Iris pigment epithelial cell (primary cell): ENCODE measurements at regions not wholly inside any gene's neighbourhood (a gene's known extent, or its start where the extent isn't known, plus 50 kb on each side); places are given as distances from the start of the nearest gene placed in this dataset.
"Not testable (repeated sequence)": the region's sequence is repeated elsewhere in the genome, so short reads cannot be mapped to it uniquely, and the experiment has no call there.

Experiments used
- DNase-seq: peaks from one replicate; pipeline ENCODE4 v3.0.0-alpha.2; 2011; ENCODE audit warnings: low read depth

DNA sequence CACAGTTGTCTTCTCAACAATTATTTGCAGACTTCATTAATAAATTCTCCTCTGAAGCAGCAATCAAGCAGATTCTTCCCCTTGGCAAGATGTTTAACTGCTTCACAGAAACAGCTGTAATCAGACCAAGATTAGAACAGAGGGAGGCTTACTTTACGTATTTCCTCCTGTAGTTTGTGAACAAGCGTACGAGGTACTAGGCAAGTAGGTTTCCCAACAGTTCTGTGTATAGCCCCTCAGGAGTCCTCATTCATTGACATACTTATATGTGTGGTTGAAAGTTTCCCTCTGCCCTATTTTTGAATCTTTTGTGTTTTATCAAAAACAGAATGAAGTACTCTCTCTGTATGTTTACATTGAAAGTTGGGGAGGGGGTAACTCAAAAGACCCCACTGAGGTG, 128.0 kb downstream of the SPATA31D1 start:
- DNase-seq = no peak

DNA sequence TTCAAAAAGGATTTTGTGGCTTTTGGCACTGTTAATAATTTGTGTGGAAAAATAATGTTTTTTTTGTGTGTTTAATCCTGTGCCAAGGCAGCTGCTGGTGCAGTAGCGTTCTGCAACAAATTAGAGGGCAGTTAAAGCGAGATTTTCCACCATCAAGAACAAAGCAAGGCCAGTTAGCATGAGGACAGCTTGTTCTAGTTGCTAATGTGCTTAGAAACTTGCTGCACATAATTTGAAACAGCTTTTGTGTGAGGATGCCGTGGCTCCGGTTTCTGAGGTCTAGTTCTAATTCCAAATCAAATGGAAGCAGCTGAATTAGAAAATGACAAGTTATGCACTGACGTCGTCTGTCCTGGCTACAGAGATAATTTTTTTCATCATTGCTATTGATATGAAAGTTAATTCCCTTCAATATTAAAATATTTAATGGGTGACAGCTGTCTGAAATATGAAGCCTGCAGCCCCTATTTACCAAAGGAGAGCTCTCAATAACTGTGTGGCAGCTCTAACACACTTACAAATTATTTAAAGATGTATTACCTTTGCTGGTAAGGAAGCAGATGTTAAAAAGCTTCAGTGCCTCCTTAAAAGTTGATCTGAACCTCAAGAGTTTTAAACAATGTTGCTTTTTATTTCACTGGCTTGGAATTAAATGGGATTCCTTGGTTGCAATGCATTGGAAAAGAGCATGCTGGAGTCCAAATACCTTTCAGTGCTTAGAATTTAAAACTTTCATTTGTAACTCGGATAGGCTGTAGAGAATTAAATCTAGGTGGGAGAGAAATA, 128.6 kb downstream of the SPATA31D1 start:
- no peak for DNase-seq

DNA sequence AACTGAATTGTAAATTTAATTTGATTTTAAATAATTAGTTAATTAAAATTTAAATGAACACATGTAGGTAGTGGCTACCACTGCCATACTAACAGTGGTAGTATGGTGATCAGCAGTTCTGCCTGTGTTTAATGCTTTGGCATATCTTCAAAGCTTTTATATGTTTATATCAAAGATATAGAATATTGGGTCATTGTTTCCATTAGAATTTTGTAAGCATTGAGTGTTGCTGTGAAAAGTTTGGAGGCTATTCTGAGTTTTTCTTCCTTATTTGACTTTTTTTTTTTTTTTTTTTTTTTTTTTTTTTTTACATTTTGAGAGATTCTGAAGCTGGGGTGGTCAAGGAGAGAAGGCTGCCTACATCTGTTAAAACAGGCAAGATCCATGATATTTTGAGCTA, 134.2 kb downstream of the SPATA31D1 start:
- no peak for DNase-seq

DNA sequence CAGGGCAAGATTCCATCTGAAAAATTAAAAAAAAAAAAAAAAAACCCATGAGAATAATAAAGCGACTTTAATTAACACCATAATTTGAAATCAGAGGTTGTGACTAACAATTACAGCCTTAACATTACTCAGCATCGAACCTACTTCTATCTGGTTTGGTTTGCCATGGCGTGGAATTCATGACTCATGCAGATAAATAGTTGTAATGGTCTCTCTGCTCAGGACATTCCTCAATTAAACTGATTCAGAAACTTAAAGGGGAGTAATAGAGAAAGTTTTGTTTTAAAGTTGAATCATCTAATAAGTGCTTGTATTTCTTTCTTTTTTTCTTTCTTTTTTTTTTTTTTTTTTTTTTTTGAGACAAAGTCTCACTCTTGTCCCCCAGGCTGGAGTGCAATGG, 135.5 kb downstream of the SPATA31D1 start:
- DNase-seq = peak; percentile 85

DNA sequence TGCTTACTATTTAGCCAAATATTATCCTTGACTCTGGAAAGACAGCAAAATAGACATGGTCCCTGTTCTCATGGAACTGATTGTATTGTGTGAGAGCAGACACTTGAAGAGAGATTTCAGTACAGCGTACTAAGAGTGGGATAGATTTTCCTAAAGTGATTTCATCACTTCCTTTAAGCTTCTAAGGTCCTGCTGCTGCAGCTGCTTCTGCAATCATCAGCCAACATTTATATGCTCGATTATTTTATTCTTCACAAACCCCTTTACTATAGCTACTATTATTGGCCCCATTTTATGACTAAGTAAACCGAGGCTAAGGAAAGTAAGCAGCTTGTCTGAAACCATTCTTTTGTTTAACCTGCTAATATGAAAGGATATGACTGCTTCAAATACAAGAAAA, 137.7 kb downstream of the SPATA31D1 start:
- no peak for DNase-seq

DNA sequence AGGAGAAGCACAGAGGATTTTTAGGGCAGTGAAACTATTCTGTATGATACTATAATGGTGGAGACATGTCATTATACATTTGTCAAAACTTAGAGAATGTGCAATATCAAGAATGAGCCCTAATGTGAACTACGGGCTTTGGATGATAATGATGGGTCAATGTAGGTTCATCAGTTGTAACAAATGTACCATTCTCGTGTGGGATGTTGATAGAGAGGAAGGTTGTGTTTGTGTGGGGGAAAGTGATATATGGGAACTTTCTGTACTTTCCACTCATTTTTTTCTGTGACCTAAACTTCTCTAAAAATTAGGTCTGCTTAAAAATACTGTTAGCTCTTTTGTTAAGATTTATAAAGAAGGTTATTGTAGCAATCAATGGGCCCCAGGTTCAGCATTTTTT, 138.9 kb downstream of the SPATA31D1 start:
- no peak for DNase-seq

DNA sequence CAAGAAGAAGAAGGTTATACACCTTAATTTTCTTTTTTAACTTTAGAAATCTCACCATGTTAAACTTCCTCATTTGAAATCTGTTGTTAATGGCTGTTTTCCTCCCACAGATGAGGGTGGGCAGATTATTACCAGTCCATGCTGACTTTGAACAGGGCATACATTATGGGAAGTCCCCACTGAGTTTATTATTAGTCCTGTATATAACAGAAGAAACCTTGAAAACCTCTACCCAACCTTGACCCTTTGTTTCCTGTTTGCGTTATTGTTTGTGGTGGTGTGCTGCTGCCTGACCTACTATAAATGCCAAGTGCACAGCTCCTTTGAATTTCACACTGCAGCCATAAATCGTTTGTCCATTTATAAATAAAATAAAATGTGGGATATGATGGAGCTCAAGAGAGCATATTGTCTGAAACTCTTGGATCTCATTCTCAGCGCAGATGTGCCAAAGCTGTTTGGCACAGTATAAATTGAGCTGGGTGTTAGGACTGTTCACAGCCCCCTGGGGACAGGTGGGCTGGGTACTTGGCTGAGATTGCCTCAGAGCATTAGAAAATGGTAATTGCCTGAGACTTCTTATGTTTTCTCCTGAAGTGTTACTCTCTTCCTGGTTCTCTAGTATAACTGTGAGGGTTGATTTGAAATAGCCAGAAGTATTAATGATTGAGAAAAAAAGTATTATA, 139.6 kb downstream of the SPATA31D1 start:
- DNase-seq = no peak

DNA sequence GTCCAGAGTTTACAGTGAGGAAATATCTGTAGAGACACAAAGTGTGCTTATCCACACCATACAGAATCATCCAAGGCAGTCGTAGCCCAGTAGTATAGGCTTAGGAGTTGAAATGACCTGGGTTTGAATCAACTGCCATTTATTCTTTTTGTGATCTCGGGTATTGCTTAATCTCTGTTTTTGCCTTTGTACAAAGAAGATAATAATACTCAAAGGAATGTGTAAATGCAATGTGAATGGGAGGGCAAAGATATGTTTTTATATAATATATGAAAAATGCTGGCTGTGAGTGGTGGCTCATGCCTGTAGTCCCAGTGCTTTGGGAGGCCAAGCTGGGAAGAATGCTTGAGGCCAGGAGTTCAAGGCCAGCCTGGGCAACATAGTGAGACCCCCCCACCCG, 141.1 kb downstream of the SPATA31D1 start:
- DNase-seq = peak; percentile 45

DNA sequence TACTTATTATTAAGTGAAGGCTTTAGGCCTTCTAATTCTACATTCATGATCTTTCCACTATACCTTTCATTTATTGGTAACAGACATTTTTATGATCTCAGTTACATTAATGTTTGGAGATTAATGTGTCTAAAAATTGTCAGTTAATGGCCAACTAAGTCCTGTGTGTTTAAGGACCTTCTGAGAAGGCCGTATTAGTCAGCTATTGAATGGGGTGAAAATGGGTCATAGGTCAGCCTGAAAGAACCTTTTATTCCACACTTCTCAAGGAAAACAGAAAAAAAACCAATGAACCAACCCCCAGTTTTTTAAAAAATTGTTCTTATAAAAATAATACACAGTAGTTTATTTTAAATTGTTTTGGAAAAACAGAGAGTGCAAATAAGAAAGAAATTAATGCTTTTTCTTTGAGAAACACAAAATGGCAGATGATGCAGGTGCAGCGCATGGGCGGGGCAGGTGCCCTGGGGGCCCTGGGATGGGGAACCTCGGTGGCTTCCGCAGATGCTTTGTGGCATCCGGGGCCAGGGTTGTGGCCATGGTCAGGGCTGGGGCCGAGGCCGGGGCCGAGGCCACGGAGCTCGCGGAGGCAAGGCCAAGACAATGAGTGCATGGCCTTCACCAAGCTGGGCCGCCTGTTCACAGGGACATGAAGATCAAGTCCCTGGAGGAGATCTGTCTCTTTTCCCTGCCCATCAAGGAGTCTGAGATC, 141.9 kb downstream of the SPATA31D1 start:
- DNase-seq = no peak

DNA sequence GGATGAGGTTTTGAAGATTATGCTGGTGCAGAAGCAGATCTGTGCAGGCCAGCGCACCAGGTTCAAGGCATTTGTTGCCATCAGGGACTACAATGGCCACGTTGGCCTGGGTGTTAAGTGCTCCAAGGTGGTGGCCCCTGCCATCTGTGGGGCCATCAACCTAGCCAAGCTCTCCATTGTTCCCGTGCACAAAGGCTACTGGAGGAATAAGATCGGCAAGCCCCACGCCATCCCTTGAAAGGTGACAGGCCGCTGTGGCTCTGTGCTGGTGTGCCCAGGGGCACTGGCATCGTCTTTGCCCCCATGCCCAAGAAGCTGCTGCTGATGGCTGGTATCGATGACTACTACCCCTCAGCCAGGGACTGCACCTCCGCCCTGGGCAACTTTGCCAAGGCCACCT, 142.5 kb downstream of the SPATA31D1 start:
- DNase-seq = no peak

DNA sequence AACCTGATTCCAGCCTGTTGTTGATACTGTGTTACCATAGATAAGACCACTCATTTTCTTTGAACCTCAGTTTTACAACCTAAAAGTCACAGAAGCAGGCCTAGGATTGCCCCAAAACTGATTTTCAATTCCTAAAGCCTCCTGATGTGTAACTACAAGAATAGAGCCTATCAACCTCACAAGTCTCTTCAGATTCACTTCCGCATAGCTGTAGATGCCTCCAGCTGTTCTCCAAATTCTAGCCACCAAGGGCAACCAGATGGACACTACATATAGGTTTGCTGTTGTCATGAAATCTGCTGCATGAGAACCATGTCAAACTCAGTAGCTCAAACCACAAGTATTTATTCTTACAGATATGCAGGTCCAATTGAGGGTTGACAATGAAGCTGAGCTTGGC, 143.5 kb downstream of the SPATA31D1 start:
- no peak for DNase-seq

DNA sequence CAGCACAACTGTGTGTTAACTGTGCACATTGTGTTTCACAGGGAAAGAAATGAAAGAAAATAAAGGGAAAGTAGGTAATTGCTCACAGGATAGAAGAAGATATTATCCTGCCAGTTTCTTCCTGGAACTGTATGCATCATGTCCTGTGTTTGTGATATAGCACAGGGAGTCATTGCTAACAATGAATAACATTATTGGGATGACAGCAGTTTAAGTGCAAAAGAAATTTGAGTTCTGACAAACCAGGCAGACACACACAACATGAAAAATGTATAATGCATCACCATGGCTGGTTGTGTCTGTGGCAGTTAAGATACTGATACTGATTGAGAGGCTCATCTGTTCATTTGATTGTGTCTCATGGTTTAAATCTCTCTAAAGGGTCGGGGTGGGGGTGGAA, 145.4 kb downstream of the SPATA31D1 start:
- DNase-seq = peak; percentile 26

DNA sequence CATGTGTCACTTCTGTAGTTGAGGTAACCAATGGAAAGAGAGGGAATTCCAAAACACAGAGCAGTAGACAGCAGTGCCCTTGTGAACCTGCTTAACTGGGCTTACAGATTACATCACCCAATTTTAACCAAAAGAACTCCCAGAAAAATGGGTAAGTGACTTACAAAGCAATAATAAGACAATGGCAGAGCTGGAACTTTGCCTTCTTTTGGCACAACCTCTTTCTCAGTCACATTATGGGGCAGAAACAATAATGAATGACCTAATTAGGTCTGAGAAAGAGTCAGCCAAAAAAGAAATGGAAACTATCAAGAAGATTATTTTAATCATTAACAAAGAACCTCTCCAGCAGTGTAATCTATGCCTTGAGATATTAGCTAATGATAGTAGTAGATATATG, 146.5 kb downstream of the SPATA31D1 start:
- DNase-seq = no peak

DNA sequence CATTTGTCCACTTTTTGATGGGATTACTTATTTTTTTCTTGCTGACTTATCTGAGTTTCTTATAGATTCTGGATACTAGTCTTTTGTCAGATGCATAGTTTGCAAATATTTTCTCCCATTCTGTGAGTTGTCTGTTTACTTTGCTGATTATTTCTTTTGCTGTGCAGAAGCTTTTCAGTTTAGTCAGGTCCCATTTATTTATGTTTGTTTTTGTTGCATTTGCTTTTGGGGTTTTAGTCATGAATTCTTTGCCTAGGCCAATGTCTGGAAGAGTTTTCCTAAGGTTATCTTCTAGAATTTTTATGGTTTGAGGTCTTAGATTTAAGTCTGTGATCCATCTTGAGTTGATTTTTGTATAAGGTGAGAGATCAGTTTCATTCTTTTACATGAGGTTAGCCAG, 149.5 kb downstream of the SPATA31D1 start:
- not testable (repeated sequence) for DNase-seq

DNA sequence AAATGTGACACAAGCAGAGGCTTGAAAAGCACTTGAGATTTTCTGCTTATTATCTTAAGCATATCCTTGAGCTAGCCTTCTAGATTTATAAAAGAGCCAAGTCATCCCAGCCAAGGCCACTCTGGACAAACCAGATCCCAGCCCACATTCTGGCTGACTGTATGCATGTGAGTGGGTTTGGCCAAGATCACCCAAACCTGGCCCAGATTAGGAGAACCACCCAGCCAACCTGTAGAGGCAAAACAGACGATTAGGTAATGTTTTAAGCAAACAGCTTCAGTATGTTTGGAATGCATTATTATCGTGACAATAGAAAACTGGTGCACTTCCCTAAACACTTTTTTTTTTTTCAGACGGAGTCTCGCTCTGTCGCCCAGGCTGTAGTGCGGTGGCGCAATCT, 151.9 kb downstream of the SPATA31D1 start:
- no peak for DNase-seq

DNA sequence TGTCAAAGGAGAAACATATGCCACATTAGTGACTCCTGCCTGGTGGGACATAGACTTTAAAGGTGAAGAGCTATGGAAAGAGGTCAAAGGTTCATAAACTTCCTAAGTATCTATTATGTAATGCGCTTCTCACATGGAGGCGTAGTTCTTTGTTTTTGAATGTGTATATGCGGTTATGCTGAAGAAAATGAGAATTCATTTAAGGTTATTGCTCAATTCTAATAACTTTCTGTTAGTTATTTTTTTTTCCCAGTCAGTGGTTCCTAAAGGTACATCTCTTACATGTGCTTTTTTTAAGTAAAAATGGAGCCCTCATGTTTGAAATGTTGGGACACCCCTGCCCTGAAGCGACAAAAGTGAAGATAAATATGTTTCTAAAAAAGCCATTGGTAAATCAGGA, 156.2 kb downstream of the SPATA31D1 start:
- no peak for DNase-seq

DNA sequence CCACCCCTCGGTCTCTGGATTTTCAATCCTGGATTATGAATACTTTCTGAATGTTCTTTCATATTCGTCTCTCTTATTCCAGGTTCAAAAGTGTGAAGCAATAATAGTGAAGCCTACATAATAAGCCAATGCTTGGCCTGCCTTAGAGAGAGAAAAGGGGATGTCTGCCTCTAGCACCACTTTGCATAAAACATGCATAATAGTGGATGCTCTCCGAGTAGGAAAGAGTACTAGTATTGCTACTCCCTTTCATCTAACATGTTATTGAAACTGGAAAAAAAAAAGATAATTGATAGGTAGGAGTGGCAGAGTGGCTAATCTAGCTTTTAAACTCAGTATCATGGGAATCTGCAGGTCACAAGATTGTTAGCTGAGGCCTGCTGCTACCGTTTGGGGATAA, 158.1 kb downstream of the SPATA31D1 start:
- no peak for DNase-seq

DNA sequence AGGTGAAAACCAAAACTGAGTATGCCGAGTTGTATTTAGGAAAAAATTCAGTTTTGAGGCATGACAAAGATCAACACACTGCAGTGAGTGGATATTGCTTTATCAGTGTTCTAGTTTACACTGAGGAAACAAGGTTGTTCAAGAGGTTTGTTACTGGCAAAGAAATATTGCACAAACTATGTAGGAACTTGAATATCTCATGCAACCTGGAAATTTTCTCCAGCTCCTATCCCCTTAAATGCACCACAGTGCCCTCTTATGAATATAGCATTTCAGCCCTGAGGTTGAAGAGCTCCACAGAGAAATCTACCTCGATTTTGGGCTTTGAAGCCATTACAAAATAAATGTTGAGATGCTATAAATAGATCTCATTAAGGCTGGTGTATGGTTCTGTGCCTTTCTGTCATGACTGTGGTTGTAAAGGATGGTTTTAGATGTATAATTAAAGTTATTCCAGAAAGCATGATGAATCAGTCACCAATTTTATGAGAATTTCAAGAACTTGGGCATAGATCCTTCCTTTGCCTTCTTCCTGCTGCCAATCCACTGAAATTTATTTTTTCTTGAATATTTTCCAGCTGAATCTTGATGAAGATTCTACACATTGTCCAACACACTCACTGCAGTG, 159.3 kb downstream of the SPATA31D1 start:
- DNase-seq = no peak

DNA sequence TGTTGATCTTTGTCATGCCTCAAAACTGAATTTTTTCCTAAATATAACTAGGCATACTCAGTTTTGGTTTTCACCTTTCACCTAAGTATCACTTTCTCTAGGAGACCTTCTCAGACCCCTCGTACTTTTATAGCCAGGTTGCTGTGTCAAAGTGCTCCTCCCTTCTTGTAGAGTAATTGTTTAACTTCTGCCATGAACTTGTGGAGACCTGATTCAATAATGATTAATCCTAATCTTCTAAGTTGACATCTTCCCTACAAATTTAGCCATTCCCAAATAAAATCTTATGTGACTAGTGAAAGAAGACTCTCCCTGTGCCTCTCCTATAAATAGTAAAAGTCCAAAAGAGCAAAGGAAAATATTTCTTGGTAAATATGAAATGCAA, 159.8 kb downstream of the SPATA31D1 start:
- no peak for DNase-seq

DNA sequence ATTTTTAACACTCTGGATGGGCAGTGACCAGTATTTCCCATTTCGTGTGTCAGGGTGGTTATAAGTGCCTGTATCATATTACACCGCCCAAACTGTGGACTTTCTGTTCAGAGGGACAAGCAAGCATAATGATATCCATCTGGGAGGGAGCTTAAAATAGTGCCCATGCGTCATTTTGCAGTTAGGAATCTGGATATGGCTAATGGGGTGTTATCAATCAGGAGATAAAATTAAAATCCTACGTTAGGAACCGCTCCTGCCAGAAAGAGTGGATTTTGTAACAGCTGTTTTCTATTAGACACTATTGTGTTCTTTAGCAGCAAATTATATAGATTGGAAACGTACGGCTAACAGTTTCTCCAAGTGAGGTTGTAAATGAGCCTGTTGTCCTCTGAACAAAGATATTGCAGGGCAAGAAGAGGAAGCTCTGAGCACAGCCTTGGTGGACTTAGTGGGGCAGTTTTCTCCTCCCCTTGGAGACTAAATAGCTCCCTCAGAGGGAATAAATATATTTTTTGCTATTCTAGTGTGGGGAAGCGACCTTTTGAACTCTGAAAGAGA, 160.4 kb downstream of the SPATA31D1 start:
- peak; percentile 66 for DNase-seq

DNA sequence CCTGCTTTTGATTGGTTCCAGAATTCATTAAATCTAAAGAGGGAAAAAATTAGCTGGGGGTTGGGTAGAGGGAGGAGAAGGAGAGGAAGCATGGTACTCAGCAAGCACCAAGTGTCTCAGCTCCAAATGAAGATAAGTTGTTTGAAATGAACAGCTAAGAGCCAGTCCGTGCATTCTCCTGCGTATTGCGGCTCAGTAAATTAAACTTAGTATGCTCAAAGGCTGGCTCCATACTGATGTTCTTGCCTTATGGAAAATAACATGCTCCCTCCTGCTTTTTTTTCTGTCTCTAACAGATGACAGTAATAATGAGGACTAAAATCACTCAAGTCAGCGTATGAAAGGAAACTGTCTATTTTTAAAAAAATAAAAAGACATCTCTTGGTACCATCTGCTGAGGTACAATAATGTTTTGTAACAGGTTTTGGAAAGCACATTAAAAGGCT, 161.0 kb downstream of the SPATA31D1 start:
- DNase-seq = no peak

DNA sequence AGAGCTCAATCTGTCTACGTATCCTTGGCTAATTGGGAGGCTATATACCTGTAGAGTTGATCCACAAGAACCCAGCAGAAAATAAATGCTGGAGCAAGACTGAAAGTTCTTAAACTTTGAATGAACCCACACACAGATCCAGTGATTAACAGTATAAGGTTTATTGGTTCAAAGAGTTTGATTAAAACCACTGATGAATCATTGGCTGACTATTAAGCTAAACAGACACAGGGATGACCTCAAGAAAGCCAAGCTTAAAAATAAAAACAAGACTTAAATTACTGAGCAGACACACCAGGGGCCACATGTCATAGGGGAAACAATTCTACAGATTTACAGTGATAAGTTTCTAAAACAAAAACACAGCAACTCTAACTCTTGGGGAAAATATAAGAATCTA, 163.6 kb downstream of the SPATA31D1 start:
- DNase-seq = peak; percentile 91
